Endothelial cell of umbilical vein (primary cell): ENCODE measurements at regions not wholly inside any gene's neighbourhood (a gene's known extent, or its start where the extent isn't known, plus 50 kb on each side); places are given as distances from the start of the nearest gene placed in this dataset.
"Not testable (repeated sequence)": the region's sequence is repeated elsewhere in the genome, so short reads cannot be mapped to it uniquely, and the experiment has no call there.

Source experiments
- BruUV-seq: library from RNA; stranded (reverse); fragments of 400-500 nt; replicated peaks from 2 replicates; lab custom pipeline; 2021; lab: Mats Ljungman, UMichigan
- CTCF ChIA-PET: fragments of 300-600, 350-600 bp; sonication (Branson Sonifier 250); formaldehyde crosslinking; loops from one replicate; lab custom pipeline; 2021; ENCODE audit warnings: antibody characterized with exemption, inconsistent platforms; lab: Charles Lee
- POLR2A ChIA-PET: fragments of 300-600, 350-600 bp; sonication (Branson Sonifier 250); formaldehyde crosslinking; loops from one replicate; lab custom pipeline; 2021; ENCODE audit warnings: antibody characterized with exemption, inconsistent platforms; lab: Charles Lee
- DNase-seq: peaks from one replicate; pipeline ENCODE4 v3.0.0-alpha.2; 2011; ENCODE audit warnings: low read depth, low spot score
- FAIRE-seq: peaks from 2 replicates; lab custom pipeline; 2011; peaks lifted over from hg19 to GRCh38; lab: Jason Lieb, UNC
- H2AFZ ChIP-seq: 2 replicates; pipeline ENCODE4 v1.6.0; 2012; ENCODE audit warnings: low read depth, low read length, control low read depth, inconsistent platforms
- H3K27ac ChIP-seq: 2 replicates; pipeline ENCODE4 v1.5.1; 2011; ENCODE audit warnings: low read depth, mild to moderate bottlenecking, control low read depth, low read length, moderate library complexity; ENCODE audit not compliant: insufficient read depth
- H3K27me3 ChIP-seq, 2 experiments: 2 replicates each; pipeline versions ENCODE4 v1.6.0 to v1.6.1; 2011; ENCODE audit warnings: low read length in 2 of 2, mixed read lengths in 1 of 2; ENCODE audit not compliant: control insufficient read depth in 2 of 2, insufficient read depth in 2 of 2
- H3K36me3 ChIP-seq, 2 experiments: 2 replicates in 1 of 2; 3 replicates in 1 of 2; pipeline ENCODE4 v1.5.1; 2011; ENCODE audit warnings: low read length in 2 of 2, mild to moderate bottlenecking in 1 of 2, moderate library complexity in 1 of 2; ENCODE audit not compliant: control insufficient read depth in 2 of 2, insufficient read depth in 2 of 2; ENCODE audit errors: extremely low read depth in 1 of 2
- H3K4me1 ChIP-seq: 3 replicates; pipeline ENCODE4 v1.5.1; 2011; ENCODE audit warnings: mild to moderate bottlenecking, low read length; ENCODE audit not compliant: control insufficient read depth, insufficient read depth; ENCODE audit errors: extremely low read depth
- H3K4me2 ChIP-seq: 2 replicates; pipeline ENCODE4 v1.6.1; 2011; ENCODE audit warnings: low read length, control low read depth, mixed read lengths; ENCODE audit not compliant: insufficient read depth
- H3K4me3 ChIP-seq, 3 experiments: fragments of 200-600 bp in 1 of 3; sonication (generic), shearing (Covaris generic) in 1 of 3; replicated peaks in 1 of 3; 2 replicates each; pipeline ENCODE4 v1.5.1; 2011 to 2016; ENCODE audit warnings: control low read depth in 3 of 3, low read length in 3 of 3, mild to moderate bottlenecking in 2 of 3, inconsistent platforms in 1 of 3, low read depth in 1 of 3, moderate library complexity in 1 of 3; ENCODE audit not compliant: insufficient read depth in 1 of 3
- H3K79me2 ChIP-seq: 2 replicates; pipeline ENCODE4 v1.6.0; 2012; ENCODE audit warnings: low read length, inconsistent platforms; ENCODE audit not compliant: control insufficient read depth, insufficient read depth
- H3K9ac ChIP-seq: replicated peaks from 2 replicates; pipeline ENCODE3; 2011; ENCODE audit warnings: low read length, control low read depth; ENCODE audit not compliant: insufficient read depth; ENCODE audit errors: extremely low read depth
- H3K9me1 ChIP-seq: replicated peaks from 3 replicates; pipeline ENCODE4 v1.6.0; 2011; ENCODE audit warnings: mild to moderate bottlenecking, low read length; ENCODE audit not compliant: control insufficient read depth, insufficient read depth; ENCODE audit errors: extremely low read depth
- H3K9me3 ChIP-seq: replicated peaks from 2 replicates; pipeline ENCODE4 v1.5.1; 2012; ENCODE audit warnings: low read length, inconsistent platforms; ENCODE audit not compliant: control insufficient read depth, insufficient read depth
- H4K20me1 ChIP-seq: replicated peaks from 2 replicates; pipeline ENCODE3; 2011; ENCODE audit warnings: mild to moderate bottlenecking, low read length; ENCODE audit not compliant: control insufficient read depth, insufficient read depth; ENCODE audit errors: extremely low read depth
- FOS ChIP-seq: IDR thresholded peaks from 2 replicates; pipeline ENCODE4 v1.6.1; 2011; ENCODE audit warnings: mild to moderate bottlenecking, low read length, moderate library complexity, borderline replicate concordance; ENCODE audit not compliant: insufficient read depth
- dilution Hi-C: fragments of 300-500 bp; cut with MboI; formaldehyde crosslinking; loops from one replicate; pipeline ENCODE4 v1.15.0; 2019; ENCODE audit warnings: low sequenced_read_pairs; ENCODE audit not compliant: extremely low pct_ligation_motif_present
- intact Hi-C: fragments of 100-400 bp; cut with micrococcal nuclease; formaldehyde crosslinking; loops from one replicate; pipeline ENCODE4 v1.10.0; 2022

DNA sequence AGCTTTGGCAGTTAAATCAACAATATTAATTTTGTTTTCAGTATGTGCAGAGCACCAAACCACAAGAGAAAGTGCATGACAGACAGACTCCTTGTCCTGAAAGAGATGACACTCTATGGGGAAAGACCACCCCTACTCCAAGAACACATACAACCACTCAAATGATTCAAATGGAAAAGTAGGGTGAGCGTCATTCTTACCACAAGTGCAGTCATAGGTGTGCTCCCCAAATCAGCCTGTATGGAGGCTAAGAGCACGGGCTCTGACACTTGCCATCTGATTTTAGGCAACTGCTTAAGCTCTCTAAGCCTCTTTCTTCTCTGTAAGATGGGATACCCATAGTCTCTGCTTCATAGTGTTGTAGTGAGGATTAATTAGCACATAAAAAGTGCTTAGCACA is 56.7 kb upstream of the TERB2 start:
- H3K4me3 ChIP-seq, CTCF ChIA-PET, FAIRE-seq: not testable (repeated sequence)

DNA sequence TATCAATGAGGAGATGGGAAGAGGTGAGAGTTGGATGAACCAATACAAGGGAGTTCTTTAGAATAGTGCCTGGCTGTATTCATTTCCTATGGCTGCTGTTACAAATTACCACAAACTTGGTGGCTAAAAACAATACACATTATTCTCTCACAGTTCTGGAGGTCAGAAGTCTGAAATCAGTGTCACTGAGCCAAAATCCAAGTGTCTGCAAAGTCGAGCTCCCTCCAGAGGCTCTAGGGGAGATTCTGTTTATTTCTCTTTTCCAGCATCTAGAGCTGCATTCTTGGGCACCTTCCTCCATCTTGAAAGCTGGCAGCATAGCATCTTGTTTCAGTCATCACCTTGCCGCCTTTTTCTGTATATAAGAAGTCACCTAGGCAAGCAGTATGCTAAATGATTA is 55.7 kb upstream of the TERB2 start:
- H3K79me2 ChIP-seq, BruUV-seq, H3K36me3 ChIP-seq, H3K9me3 ChIP-seq, H3K4me1 ChIP-seq, H3K9me1 ChIP-seq, DNase-seq, H2AFZ ChIP-seq, H3K4me2 ChIP-seq, dilution Hi-C loops, H3K9ac ChIP-seq, H3K4me3 ChIP-seq, intact Hi-C loops, CTCF ChIA-PET, POLR2A ChIA-PET, H3K27me3 ChIP-seq, H3K27ac ChIP-seq, H4K20me1 ChIP-seq, FAIRE-seq: not testable (repeated sequence)

More for the DNA sequence above, 56.7 kb upstream of the TERB2 start:
- DNase-seq, intact Hi-C loops, H3K79me2 ChIP-seq, BruUV-seq, H2AFZ ChIP-seq, H3K36me3 ChIP-seq, H3K4me2 ChIP-seq, dilution Hi-C loops, H3K9me3 ChIP-seq, H3K9me1 ChIP-seq, H3K9ac ChIP-seq, H3K4me1 ChIP-seq, POLR2A ChIA-PET, H3K27me3 ChIP-seq, H4K20me1 ChIP-seq, H3K27ac ChIP-seq: not testable (repeated sequence)

DNA sequence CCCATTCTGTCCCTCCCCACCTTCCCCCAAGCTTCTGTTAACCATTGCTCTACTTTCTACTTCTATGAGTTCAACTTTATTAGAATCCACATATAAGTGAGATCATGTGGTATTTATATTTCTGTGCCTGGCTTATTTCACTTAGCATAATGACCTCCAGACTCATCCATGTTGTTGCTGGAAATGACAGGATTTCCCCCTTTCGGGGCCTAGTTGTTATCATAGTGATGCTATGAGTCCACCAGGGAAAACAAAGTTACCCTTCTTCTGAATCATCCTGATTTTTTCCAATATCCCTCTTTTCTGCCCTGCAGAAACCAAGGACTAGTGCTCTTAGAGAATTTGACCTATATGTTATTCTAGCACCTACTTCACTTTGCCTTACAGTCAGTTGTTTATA is 53.2 kb upstream of the TERB2 start:
- H3K4me2 ChIP-seq, POLR2A ChIA-PET, BruUV-seq, H3K4me3 ChIP-seq, H3K9me3 ChIP-seq, H3K9ac ChIP-seq, H3K4me1 ChIP-seq, H3K36me3 ChIP-seq, H3K9me1 ChIP-seq, H3K27me3 ChIP-seq, CTCF ChIA-PET, H3K27ac ChIP-seq, H3K79me2 ChIP-seq, intact Hi-C loops, H4K20me1 ChIP-seq, dilution Hi-C loops, H2AFZ ChIP-seq: not testable (repeated sequence)
- TF ChIP-seq FOS, result peak; percentile 44
- peak; percentile 32 for DNase-seq
- peak; percentile 12 for FAIRE-seq

DNA sequence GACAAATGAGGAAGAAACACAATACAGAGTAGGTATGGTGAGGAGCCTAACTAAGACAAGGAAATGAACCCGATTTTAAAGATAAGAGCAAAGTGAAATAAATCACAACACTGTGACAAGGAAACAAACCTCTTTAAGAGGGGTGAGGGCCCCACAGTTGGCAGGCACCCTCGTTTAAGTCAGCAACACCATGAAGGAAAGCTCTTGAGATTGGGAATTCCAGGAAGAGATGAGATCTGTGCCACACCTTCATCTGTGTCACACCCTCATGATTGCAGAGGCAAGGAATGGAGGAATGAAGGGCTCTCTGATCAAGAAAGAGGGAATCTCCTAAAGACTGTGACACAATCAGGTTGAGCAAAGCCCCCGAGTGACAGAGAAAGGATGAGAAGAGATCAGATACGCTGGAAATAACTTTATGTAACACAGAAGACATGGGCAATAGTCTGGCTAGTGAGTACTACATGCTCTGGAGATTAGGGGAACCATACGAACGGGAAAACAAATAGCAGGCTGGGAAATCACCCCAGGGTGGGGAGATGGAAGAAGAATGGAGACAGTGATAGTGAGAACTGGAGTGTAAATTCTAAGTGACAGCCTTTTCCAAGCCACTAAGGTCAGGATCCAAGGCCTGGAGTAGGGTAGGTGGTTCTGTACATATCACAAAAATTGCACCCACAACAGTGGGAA is 51.7 kb upstream of the TERB2 start:
- POLR2A ChIA-PET, intact Hi-C loops, BruUV-seq: not testable (repeated sequence)

More for the DNA sequence above, 51.7 kb upstream of the TERB2 start:
- CTCF ChIA-PET, FAIRE-seq, H3K4me1 ChIP-seq, H3K79me2 ChIP-seq, H2AFZ ChIP-seq, dilution Hi-C loops, H3K36me3 ChIP-seq, DNase-seq, H3K9me1 ChIP-seq, H3K4me2 ChIP-seq, H3K27ac ChIP-seq, H3K4me3 ChIP-seq, H3K9me3 ChIP-seq, H3K9ac ChIP-seq, H3K27me3 ChIP-seq, H4K20me1 ChIP-seq: not testable (repeated sequence)
